Transverse colon (tissue), 4 donors: ENCODE measurements at regions not wholly inside any gene's neighbourhood (a gene's known extent, or its start where the extent isn't known, plus 50 kb on each side); places are given as distances from the start of the nearest gene placed in this dataset.

Source experiments
- CTCF ChIP-seq, 5 experiments: fragments of 200-600 bp in 3 of 5; fragments of 450-650 bp in 2 of 5; sonication (generic) in 3 of 5; IDR thresholded peaks; 1 replicate in 2 of 5; 2 replicates in 3 of 5; pipeline ENCODE4 v1.5.1; 2016 to 2017; ENCODE audit warnings: antibody characterized with exemption in 5 of 5, inconsistent platforms in 3 of 5, mild to moderate bottlenecking in 2 of 5, moderate library complexity in 1 of 5
- EP300 ChIP-seq: sonication (generic); formaldehyde crosslinking; IDR thresholded peaks from one replicate; pipeline ENCODE4 v1.6.1; 2017; ENCODE audit warnings: antibody characterized with exemption, low read depth
- POLR2A ChIP-seq: fragments of 450-650 bp; IDR thresholded peaks from one replicate; pipeline ENCODE4 v1.6.1; 2016; ENCODE audit warnings: antibody characterized with exemption, mild to moderate bottlenecking, moderate library complexity
- POLR2AphosphoS5 ChIP-seq, 3 donors: sonication (generic); formaldehyde crosslinking; IDR thresholded peaks; one replicate each; pipeline ENCODE4 v1.6.1; 2016; ENCODE audit warnings: antibody characterized with exemption in 3 of 3

GRCh38 chr6:145212813-145213212, 522.5 kb downstream of the EPM2A start:
- TF ChIP-seq POLR2AphosphoS5 (IDR thresholded peaks at IDR 0.05), result no peak
- no peak for TF ChIP-seq CTCF (IDR thresholded peaks at IDR 0.05)
- TF ChIP-seq POLR2A, result no peak
- TF ChIP-seq EP300, result no peak
